Inferior parietal cortex (tissue), 1 donor: ENCODE measurements at regions not wholly inside any gene's neighbourhood (a gene's known extent, or its start where the extent isn't known, plus 50 kb on each side); places are given as distances from the start of the nearest gene placed in this dataset.
"Not testable (repeated sequence)": the region's sequence is repeated elsewhere in the genome, so short reads cannot be mapped to it uniquely, and the experiment has no call there.

ENCODE experiments used
- DNase-seq: peaks from one replicate; pipeline ENCODE4 v3.0.0-alpha.2; 2016; ENCODE audit errors: extremely low spot score

- DNase-seq: peak; percentile 64
Observed at GRCh38 chr11:31958076-31958735, 132.7 kb upstream of the RCN1 start.

GRCh38 chr11:31957674-31958073 is 133.2 kb upstream of the RCN1 start:
- DNase-seq: no peak

GRCh38 chr11:31956310-31956709 is 134.6 kb upstream of the RCN1 start:
- DNase-seq: no peak

GRCh38 chr11:31955838-31956237 is 135.0 kb upstream of the RCN1 start:
- DNase-seq: no peak

GRCh38 chr11:31953803-31954327 is 137.0 kb upstream of the RCN1 start:
- DNase-seq: no peak

- not testable (repeated sequence) for DNase-seq
Observed at GRCh38 chr11:31949733-31950200, 138.6 kb upstream of the PAX6 start.

GRCh38 chr11:31947051-31947450 is 135.9 kb upstream of the PAX6 start:
- no peak for DNase-seq

GRCh38 chr11:31943056-31943780 is 132.1 kb upstream of the PAX6 start:
- DNase-seq: no peak

GRCh38 chr11:31940371-31941037 is 129.4 kb upstream of the PAX6 start:
- DNase-seq: no peak

GRCh38 chr11:31939004-31939403 is 127.9 kb upstream of the PAX6 start:
- no peak for DNase-seq

GRCh38 chr11:31936312-31936711 is 125.2 kb upstream of the PAX6 start:
- DNase-seq: no peak

GRCh38 chr11:31932879-31933278 is 121.8 kb upstream of the PAX6 start:
- DNase-seq: no peak

GRCh38 chr11:31927982-31928381 is 116.9 kb upstream of the PAX6 start:
- no peak for DNase-seq

GRCh38 chr11:31926816-31927528 is 115.8 kb upstream of the PAX6 start:
- no peak for DNase-seq

- DNase-seq: no peak
Observed at GRCh38 chr11:31926106-31926505, 115.0 kb upstream of the PAX6 start.

GRCh38 chr11:31922450-31922849 is 111.3 kb upstream of the PAX6 start:
- DNase-seq: no peak

- DNase-seq: no peak
Observed at GRCh38 chr11:31921081-31921480, 110.0 kb upstream of the PAX6 start.

GRCh38 chr11:31919175-31919574 is 108.1 kb upstream of the PAX6 start:
- no peak for DNase-seq

- DNase-seq: no peak
Observed at GRCh38 chr11:31915867-31916266, 104.7 kb upstream of the PAX6 start.

GRCh38 chr11:31913985-31914384 is 102.9 kb upstream of the PAX6 start:
- DNase-seq: no peak

GRCh38 chr11:31912808-31913207 is 101.7 kb upstream of the PAX6 start:
- DNase-seq: no peak
